T-helper 22 cell (primary cell): ENCODE measurements at regions not wholly inside any gene's neighbourhood (a gene's known extent, or its start where the extent isn't known, plus 50 kb on each side); places are given as distances from the start of the nearest gene placed in this dataset.

Experiments
- DNase-seq: peaks from one replicate; pipeline ENCODE4 v3.0.0-alpha.2; 2020; ENCODE audit warnings: low read depth

- DNase-seq: no peak
These were observed 486.5 kb upstream of the ACVR2A start for GRCh38 chr2:147358375-147358774.

DNA sequence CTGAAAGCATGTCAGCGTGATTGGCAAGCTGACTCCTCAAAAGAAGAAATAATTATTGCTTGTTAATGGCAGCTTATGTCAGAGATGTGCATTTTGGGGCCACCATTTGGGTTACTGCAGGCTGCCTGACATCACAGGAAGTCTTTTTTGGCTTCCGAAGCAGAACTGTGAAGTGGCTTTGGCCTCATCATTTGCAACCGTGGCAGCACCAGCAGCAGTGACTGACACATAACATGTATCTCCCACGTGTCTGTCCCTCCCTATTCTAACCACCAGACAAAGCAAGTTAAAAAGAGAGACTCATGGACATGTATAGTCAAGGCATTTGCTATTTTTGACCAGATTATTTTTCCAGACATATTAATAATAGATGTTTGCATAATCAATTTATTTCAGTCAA, 488.7 kb upstream of the ACVR2A start:
- no peak for DNase-seq

- no peak for DNase-seq
These were observed 489.1 kb upstream of the ACVR2A start for GRCh38 chr2:147355706-147356105.

DNA sequence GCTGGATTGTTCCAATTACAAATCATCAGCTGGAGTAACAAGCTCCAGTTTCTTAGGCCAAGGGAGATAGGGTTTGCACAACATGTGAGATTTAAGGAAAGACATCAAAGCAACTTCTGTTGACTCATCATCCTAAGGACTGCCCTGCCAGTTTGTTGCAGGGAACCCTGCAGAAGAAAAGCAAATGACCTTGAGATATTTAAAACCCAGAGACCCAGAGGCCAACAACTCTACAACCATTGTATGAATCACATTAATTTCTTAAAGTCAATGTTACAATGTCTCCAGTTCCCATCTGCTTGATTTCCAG, 491.8 kb upstream of the ACVR2A start:
- no peak for DNase-seq

DNA sequence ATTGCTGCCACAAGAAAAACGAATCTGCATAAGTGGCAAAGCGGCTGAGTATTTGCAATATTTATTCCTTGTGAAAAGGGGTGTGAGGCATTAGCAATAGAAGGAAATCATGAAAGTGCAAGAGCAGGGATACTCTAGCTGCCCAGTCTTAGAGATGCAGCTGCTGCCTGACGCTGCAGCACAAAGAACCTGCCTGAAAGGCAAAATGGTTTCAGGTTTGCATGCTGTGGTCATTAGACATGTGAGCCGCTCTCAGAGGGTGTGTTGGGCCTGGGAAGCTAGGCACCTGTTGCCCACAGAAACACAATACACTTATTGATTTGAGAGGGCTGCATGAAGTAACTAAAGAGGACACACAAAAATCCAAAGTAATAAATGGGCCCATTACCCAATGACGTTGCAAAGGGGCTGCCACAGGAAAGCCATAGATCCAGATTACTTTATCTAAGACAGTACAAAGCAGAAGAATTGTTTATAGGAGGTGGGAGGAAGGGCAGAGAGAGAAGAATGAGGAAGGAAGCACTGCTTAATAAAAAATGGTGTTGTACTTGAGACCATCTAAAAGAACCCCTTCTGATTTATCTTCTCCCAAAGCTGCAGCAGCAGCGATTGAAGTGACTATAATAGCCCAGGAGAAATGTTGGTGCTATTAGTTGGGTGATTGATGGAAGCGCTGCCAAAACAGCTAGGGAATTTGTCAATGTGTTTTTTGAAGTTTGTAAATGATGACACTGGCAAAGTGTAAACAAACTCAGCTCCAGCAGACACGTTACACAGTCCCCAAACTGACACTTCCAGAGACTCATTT, 492.4 kb upstream of the ACVR2A start:
- no peak for DNase-seq

DNA sequence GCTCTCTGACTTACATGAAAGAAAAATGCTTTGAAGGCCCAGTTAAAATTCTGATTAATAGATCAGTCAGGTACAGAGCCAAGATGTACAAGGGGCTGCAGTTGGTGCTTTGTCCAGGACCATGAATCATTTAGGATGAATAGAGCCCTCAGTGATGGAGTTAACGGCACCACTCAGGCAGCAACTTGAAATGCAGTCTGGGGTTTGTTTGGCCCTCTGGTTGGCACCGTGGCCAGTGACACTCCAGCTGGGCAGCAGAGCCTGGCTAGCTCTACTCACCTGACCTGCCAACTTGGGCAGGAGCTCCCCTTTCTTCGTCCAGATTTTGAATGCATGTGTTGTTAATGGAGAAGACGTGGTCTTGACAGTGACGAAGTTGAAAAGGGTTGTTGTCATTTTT, 493.0 kb upstream of the ACVR2A start:
- no peak for DNase-seq

GRCh38 chr2:147348931-147349555, 495.8 kb upstream of the ACVR2A start:
- no peak for DNase-seq

GRCh38 chr2:147346142-147346541, 498.7 kb upstream of the ACVR2A start:
- no peak for DNase-seq

DNA sequence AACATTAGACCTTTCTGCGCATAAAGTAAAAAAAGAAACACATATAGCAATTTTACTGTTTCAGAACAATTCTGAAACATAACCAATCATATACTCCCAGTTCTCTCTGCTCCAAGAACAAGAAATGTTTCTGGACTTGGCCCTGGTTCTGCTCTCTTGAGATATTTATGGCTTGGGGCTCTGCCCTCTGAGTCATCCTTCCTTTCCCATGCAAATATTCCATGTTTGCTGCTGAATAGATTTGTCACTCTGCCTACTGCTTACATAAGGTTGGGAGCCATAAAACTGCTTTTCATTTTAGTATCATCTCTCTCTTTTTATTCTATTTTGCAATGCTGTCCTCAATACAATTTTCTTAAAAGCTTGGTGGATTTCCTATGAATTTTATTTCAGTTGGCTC, 499.6 kb upstream of the ACVR2A start:
- DNase-seq: no peak

DNA sequence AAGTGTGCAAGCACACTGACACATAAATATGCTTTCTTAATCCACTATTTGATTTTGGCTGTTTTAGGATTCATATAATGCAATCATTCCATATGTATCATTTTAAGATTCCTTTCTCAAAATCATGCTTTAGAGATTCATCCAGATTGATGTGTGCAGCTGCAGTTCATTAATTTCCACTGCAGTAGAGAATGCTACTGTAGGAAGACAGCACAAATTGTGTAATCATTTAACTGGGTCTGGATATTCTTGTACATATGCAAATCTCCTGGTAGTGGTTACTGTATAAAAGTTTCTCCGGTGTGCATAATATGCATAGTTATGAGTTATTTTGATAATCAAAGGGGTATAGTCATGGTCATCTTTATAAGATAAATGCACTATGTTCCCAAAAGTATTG, 502.5 kb upstream of the ACVR2A start:
- DNase-seq: no peak

- DNase-seq: no peak
These were observed 512.9 kb upstream of the ACVR2A start for GRCh38 chr2:147331790-147332419.

GRCh38 chr2:147330925-147331324, 513.9 kb upstream of the ACVR2A start:
- no peak for DNase-seq

DNA sequence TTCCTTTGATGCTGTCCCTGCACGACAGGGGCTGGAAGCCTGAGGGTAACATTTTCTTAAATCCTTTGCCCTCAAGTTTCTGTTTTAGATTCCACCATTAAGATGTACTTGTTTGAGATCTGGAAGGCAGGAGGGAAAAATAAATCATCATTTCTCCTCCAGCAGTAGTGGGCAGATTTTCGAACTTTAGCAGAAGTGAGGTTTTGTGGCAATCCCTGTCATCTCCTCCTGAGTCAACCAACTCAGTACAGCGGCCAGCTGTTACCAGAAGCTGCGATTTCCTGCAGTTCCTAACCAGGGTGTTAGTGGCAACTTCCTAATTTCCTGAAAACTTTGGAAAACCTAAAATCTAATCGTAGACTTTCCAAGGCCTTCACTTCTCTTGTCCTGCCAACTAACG, 517.2 kb upstream of the ACVR2A start:
- DNase-seq: no peak

DNA sequence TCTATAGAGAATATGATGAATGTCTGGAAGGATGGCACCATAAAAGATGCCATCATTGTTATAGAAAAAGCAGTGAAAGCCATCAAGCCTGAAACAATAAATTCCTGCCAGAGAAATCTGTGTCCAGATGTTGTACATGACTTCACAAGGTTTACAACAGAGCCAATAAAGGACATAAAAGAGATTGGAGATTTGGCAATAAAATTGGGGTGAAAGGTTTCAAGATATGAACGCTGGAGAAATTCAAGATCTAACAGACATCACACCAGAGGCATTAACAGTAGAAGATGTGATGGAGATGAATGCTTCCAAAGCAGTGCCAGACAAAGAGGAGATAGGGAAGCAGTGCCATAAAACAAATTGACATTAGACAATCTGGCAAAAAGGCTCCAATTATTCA, 518.8 kb upstream of the ACVR2A start:
- no peak for DNase-seq

- DNase-seq: no peak
These were observed 524.7 kb upstream of the ACVR2A start for GRCh38 chr2:147320146-147320545.

- DNase-seq: no peak
These were observed 533.8 kb upstream of the ACVR2A start for GRCh38 chr2:147311058-147311430.

GRCh38 chr2:147310335-147311057, 534.3 kb upstream of the ACVR2A start:
- DNase-seq: no peak

DNA sequence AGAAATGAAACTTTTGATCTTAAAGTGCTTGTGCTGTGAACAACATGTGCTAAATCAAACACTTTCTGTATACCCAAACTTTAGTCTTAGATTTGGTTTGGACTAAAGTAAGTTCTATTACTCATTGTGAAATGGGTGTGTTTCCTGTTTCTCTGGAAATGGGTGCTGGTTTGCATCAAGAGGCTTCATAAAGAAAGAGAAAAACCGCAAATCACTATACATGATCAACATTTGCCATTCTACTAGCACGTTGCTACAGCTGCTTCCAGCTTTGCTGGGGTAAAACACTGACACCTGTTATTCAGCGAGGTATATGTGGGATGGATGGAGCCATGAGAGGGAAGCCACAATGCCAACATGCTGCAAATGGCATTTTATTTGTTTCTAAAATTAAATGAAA, 547.0 kb upstream of the ACVR2A start:
- DNase-seq: peak; percentile 2

- no peak for DNase-seq
These were observed 549.9 kb upstream of the ACVR2A start for GRCh38 chr2:147294825-147295392.

DNA sequence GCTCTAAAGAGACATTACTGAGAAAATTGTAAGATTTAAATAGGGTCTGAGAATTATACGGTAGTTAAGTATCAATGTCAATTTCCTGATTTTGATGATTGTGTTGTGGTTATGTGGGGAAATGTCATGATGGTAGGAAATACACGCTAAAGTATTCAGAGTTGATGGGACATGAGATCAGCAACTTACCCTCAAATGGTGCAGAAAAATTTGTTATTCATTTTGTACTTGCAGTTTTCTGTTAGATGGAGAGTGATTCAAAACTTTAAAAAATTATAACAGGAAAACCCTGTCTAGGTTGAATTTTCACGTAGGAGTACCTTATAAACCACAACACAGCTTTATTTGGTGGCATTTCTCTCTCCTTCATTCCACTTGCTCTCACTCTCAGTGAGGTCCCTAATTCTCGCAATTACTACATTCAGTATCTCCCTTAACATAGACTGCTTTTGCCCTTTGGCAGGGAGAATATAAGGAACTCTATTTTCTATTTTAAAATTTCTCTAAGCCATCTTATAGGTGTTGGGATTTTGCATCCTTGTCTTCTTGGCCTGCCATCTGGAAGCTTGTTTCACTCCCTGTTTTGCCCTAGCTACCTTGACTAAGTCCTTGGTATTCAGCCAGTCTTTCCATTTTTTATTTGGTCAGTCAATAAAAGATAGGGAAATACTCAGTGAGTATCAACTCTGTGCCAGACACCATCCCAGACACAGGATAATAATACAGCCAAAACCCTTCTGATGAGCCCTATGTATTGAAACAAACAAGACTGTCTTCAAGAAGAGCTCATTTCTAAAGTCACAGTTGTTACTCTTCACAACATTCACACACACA, 550.6 kb upstream of the ACVR2A start:
- no peak for DNase-seq

DNA sequence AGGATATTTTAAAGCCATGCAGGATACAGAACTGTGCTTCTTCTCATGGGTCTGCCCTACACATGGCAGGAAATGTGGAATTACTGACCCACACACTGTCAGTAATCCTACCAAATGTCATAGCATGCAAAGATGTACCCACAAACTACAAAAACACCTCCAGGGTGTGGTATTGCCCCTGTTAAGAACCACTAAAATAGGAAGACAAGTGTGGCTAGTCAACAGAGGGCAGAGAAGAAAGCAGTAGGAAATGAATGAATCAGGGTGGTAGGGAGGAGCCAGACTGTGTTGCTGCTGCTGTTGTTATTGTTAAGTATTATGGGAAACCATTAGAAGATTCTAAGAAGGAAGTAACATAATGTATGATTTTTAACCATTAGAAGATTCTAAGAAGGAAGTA, 556.7 kb upstream of the ACVR2A start:
- peak; percentile 4 for DNase-seq

DNA sequence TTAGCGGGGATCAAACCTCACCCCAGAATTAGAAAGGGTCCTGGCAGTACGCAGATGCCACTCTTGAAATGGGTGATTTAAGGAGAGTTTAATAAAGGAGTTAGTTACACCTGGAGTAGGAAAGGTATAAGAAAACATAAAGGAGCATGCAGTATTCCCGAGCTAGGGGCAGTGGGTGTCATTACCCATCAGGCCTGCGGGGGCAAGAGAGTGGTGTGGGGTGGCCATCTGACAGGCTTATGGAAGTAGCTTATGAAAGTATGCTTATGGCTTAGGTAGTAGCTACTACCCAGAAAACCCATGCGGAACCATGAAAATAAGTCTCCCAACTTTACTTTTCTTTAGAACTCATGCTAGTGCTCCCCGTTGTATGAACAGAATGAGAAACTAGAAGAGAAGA, 568.9 kb upstream of the ACVR2A start:
- no peak for DNase-seq
